Hindlimb muscle (tissue), 1 donor: ENCODE measurements at regions not wholly inside any gene's neighbourhood (a gene's known extent, or its start where the extent isn't known, plus 50 kb on each side); places are given as distances from the start of the nearest gene placed in this dataset.

Experiments used
- DNase-seq: peaks from one replicate; pipeline ENCODE4 v3.0.0-alpha.2; 2013

- no peak for DNase-seq
These were observed 648.8 kb upstream of the MKI67 start for GRCh38 chr10:128774979-128775378.

DNA sequence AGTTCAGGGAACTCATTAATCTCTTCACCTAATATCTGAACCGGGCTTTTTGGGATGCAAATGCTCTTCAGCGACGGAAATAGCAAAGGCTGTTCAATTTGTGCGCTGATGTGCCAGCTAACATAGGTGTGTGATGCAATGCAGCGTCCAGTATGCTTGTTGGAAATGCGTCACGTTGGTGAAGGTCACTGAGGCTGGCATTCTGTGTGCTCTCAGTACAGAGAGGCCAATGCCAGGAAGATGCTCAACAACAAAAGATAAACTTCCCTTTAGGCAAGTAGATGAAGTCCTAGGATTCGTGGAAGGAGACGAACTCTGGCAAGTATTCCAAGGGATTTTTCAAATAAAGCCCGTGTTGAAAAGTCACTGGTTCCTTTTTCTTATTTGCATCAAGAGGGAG, 649.5 kb upstream of the MKI67 start:
- no peak for DNase-seq

- no peak for DNase-seq
These were observed 650.5 kb upstream of the MKI67 start for GRCh38 chr10:128776673-128777252.

- no peak for DNase-seq
These were observed 651.1 kb upstream of the MKI67 start for GRCh38 chr10:128777342-128777741.

DNA sequence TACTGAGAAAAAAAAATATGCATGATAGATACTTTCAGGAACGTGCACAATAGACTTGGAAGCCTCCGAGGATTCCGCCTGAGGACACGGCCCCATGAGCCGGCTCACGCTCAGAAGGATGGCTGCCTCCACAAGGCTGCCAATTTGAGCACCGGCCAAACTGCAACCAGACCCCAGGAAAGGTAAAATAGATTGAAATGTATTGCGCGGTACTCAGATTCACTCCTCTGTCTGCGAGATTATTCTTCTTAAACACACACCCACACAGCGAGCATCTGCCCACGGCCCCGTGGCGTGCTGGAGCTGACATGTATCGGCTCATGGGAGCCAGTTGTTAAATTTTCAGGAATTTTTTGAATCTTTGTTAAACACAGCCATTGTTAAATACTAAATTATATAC, 653.2 kb upstream of the MKI67 start:
- DNase-seq = peak; percentile 23

DNA sequence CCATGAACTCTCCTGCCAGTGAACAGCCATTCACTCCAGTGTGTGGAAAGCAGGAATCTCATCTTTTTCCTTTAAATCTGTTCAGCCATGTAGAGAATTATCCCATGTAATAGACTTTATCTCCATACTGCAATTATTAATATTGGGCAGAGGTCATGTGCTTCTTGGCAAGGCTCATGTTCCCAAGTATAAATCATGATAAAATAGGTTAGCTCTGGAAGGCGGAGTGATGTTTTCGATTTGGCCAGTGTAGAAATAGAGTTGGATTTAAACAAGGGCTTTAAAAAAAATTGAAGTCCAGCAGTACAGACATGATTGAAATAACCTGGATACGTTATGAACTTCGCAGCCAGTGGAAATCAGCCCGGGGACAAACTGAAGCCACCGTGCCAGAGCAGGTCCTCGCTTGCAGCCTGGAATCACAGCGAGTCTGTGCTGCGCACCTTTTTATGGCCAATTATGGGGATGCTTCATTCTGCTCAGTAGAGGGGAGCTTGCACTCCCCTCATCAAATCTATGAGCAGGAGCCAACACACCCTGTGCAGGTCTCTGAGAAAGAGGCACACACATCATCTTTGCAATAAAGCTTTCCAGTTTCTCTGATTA, 654.0 kb upstream of the MKI67 start:
- no peak for DNase-seq

DNA sequence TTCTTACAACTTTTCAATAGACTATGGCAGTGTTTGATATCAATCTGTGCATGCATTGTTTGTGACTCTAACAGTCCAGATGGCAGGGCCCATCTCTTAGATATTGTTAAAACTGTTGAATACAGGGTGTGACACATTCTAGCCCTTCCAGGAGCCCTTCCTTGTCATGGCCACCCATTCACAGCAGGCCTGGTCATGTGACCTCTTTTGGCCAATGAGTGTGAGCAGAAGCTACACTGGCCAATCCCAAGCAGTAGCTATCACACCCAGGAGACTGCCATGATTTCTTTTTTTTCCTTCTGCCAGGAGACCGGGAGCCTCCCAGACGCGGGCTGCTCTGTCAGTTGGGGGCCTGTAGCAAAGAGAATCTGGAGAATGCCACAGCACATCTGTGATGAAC, 655.4 kb upstream of the MKI67 start:
- DNase-seq = no peak

- no peak for DNase-seq
These were observed 658.2 kb upstream of the MKI67 start for GRCh38 chr10:128784444-128784843.

DNA sequence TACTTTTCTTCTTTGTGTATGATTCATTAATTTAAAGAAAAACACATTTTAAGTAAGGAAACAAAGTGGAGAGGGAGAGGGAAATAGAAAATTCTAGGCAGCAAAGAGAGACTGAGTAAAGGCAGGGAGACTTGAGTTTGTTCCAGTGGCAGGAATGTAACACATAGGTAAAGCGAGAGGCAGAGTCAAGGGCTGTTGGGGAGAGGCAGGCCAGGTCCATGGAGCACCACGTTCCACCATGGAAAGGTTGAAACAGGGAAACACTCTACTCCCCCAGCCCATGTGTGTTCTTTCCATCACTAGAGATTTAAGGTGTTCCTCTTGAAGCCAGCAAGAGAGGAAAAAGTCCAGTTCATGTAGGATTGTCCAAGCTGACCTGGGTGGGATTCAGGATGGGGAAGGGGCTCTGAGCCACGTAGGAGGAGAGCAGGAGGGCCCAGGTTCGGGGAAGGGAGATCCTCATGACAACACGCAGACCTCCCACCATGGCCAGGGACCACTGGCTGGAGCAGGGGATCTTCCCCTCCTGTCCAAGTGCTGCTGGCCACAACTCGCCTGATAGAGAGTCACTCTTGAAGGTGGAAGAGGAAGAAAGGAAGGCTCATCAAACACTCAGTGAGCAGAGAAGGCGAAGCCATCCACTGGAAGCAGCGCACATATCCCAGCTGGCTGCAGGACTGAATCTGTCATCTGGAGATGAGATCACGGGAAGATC, 666.4 kb upstream of the MKI67 start:
- no peak for DNase-seq

DNA sequence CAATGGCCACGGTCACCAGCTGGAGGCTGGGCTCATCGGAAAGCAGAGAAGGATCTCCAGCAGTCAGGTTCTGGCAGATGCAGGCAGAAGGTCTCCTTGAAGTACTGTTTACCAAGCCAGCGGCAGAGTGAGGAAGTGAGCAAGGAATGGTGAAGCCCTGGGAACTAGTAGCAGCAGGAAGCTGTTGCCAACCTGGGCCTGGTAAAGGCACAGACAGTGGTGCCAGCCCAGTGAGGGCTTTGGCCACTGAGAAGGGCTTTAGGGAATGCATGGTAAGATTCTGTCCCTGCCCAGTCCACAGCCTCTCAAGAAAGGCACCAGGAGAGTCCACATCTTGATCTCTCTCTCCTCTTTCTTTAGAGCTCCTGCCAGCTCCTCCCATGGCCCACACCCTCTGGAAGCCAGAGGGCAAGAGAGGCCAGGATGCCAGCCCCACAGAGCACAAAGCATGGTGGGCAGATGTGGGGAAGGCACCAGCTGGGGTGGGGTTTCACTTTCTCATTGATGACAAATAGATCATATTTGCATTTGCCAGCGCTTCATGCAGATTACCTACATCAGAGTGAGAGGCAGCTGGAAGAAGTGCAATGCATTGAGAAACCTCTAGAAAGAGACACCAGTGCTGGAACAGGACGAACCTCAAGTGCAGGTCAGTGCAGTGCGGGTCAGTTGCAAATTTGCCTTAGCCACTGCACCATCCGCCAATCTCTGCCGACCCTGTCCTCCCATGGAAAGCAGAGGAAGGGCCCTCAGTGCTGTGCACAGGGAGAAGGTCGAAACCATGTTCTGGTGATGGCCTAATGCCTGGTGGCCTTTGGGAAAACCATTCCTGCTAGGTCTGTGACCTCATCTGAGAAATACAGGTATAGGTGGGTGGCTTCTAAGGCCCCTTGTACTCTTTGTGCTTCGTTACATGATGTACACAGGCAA, 667.8 kb upstream of the MKI67 start:
- DNase-seq = no peak

DNA sequence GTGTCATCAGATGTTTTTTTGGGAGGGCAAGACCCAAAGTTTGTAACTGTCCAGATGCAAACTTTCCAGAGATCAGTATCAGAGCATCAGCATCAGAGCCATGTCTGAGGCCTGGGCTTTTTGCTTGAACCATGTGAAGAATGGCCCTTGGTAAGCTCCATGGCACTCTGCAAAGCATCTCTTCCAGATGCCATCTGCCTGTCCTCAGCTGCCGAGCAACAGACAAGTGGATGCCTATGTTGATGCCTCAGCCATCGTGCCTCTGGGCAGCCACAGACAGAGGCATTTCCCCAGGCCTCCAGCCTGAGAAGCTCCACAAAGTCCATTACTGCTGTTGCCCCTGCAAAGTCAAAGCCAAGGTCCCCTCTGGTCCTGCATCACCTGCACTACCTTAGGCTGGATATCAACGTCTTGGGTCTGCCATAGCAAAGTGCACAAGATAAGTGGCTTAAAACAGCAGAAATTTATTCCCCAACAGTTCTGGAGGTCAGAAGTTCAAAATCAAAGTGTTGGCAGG, 670.2 kb upstream of the MKI67 start:
- DNase-seq = no peak

- no peak for DNase-seq
These were observed 665.0 kb upstream of the MGMT start for GRCh38 chr10:128802062-128802461.

DNA sequence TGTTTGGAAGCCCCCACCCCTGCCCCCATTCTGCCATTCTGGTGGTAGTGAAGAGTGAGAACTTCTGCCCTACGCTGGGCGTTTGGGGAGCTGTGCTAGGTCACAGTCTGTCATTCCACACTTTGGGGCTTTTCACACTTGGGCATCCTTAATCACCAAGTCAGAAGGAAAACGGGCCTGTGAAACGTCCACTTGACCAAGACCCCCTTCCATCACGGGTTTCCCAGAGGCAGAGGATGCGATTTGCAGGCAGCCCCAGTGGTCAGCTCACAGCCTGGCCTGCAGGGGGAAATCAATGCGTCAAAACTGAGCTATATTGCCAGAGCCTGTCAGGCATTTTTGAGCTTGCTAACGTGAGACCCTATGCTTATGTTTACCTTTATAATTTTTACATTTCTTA, 663.3 kb upstream of the MGMT start:
- no peak for DNase-seq

- DNase-seq = no peak
These were observed 662.6 kb upstream of the MGMT start for GRCh38 chr10:128804411-128804810.

DNA sequence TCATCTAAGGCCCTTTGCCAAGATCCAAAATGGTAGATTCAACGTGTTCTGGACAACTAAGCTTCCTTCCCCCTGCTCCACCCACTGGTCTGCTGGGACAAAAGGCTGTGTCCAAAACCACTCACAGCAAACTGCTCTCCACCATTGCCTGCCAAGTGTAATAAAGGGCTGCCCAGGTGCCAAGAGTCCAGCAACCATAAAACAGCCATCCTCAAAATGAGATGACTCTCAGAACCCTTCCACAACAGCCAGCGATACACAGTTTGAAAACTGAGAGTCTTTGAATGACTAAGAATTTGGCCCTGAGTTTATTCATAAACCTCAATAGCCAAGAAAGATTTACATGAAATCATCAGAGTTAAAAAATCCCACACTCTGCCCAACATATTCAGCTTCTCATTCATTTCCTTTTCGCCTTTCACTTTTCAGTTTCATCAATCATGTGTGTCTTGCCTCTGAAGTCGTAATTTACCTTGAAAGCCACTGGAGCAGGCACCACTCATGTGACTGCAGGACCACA, 658.1 kb upstream of the MGMT start:
- DNase-seq = no peak

DNA sequence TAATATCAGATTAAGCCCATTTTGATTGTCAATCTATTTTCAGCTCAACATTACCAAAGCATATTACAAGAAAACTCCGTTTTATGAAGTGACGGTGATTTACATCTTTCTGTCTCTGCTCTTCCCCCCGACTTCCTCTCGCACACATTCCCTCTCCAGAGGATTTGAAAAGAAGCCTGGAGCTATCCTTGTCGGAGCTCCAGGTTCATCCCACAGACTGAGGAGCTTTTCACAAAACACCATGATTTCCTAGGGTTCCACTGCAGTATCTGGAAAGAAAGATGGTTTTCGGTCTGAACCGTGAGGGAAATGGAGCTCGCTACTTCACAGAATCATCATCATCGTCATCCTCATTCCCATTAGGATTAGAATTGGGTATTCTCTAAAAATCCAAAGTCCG, 655.5 kb upstream of the MGMT start:
- no peak for DNase-seq

DNA sequence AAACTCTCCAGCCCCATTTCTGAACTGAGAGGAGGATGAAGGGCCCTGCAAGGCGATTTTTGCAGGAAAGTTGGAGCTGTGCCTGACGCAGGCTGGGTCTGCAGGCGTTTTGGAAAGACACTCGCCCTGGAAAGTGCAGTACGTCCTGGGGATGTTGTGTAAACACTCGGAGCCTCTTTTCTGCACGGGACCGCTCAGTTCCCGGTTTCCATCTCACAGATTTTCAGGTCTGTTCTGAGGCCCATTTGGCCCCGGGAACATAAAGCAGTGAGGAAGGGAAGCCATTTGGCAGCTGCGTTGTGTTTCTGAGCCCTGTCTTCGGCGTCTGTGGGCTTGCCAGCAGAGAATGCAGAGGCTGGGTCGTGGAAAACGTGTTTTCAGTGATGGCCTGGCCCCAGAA, 655.0 kb upstream of the MGMT start:
- DNase-seq = peak; percentile 76

- no peak for DNase-seq
These were observed 653.5 kb upstream of the MGMT start for GRCh38 chr10:128813574-128813973.

DNA sequence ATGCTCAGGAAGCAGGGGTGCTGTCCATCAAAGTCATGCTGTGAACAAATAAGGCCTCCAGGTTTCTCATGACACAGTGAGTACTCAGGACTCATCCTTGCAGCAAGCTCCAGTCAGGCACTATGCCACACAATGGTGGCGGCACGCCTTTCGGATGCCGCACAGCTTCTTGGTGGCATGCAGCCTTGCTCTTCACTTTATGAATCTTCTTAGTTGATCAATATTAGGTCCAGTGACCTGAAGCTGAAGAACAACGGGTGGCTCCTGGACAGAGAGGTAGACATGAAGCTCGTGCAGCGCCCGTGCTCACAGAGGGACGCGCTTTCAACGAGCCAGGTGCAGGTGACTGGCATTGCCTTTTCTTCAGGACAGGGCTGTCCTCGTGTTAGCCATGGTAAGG, 653.0 kb upstream of the MGMT start:
- DNase-seq = no peak

- DNase-seq = no peak
These were observed 652.3 kb upstream of the MGMT start for GRCh38 chr10:128814782-128815181.

GRCh38 chr10:128816726-128817125, 650.3 kb upstream of the MGMT start:
- DNase-seq = no peak

- no peak for DNase-seq
These were observed 649.4 kb upstream of the MGMT start for GRCh38 chr10:128817636-128818035.

- DNase-seq = no peak
These were observed 646.4 kb upstream of the MGMT start for GRCh38 chr10:128820663-128821062.
